Vagina (tissue), 2 donors: ENCODE measurements at regions not wholly inside any gene's neighbourhood (a gene's known extent, or its start where the extent isn't known, plus 50 kb on each side); places are given as distances from the start of the nearest gene placed in this dataset.

Source experiments
- DNase-seq, 2 donors: peaks; one replicate each; pipeline ENCODE4 v3.0.0-alpha.2; 2017; ENCODE audit errors: extremely low spot score in 2 of 2
- H3K27ac ChIP-seq: fragments of 200-600 bp; sonication (generic); one replicate; pipeline ENCODE4 v1.5.1; 2019
- H3K27me3 ChIP-seq: fragments of 200-600 bp; sonication (generic); one replicate; pipeline ENCODE4 v1.5.1; 2019
- H3K36me3 ChIP-seq, 2 donors: fragments of 200-600 bp; sonication (generic); one replicate each; pipeline ENCODE4 v1.5.1; 2017 to 2019
- H3K4me1 ChIP-seq: fragments of 200-600 bp; sonication (generic); one replicate; pipeline ENCODE4 v1.5.1; 2019
- H3K4me3 ChIP-seq, 2 donors: fragments of 200-600 bp; sonication (generic); 1 replicate in 1 of 2; 2 replicates in 1 of 2; pipeline ENCODE4 v1.5.1; 2016 to 2019
- H3K9me3 ChIP-seq: fragments of 200-600 bp; sonication (generic); one replicate; pipeline ENCODE4 v1.5.1; 2019
- CTCF ChIP-seq, 3 experiments: fragments of 450-650 bp in 2 of 3; fragments of 200-600 bp in 1 of 3; sonication (generic) in 1 of 3; IDR thresholded peaks; one replicate each; pipeline ENCODE4 v1.5.1; 2017 to 2019; ENCODE audit warnings: antibody characterized with exemption in 3 of 3, mild to moderate bottlenecking in 2 of 3, moderate library complexity in 2 of 3
- POLR2A ChIP-seq, 2 donors: fragments of 450-650 bp; IDR thresholded peaks; one replicate each; pipeline ENCODE4 v1.6.1; 2017; ENCODE audit warnings: antibody characterized with exemption in 2 of 2, mild to moderate bottlenecking in 2 of 2, moderate library complexity in 2 of 2
- POLR2AphosphoS5 ChIP-seq, 2 donors: sonication (generic); formaldehyde crosslinking; IDR thresholded peaks; one replicate each; pipeline ENCODE4 v1.9.0; 2017; ENCODE audit warnings: antibody characterized with exemption in 2 of 2, mild to moderate bottlenecking in 2 of 2, low read depth in 1 of 2; ENCODE audit not compliant: insufficient read depth in 1 of 2
- intact Hi-C: fragments of 100-400 bp; cut with DNase I; formaldehyde crosslinking; loops from one replicate; pipeline ENCODE4 v1.15.1; 2023

- Histone ChIP-seq H3K36me3 (no peaks in the 10 kb centered on the region), H3K27ac (no peak overlapping the region), H3K4me3 (no peak overlapping the region), H3K4me1 (peaks cover 35% of the 10 kb centered on the region), H3K27me3 (no peaks in the 10 kb centered on the region), H3K9me3 (no peaks in the 10 kb centered on the region)
- intact Hi-C loops: loop anchor here (10.0 kb wide), 1 partner anchor 287 kb away; no protein-coding TSS in a partner anchor
- no peak for DNase-seq
- no peak for TF ChIP-seq POLR2AphosphoS5 (IDR thresholded peaks at IDR 0.05; ENCODE audit: insufficient read depth in 1 of 2, low read depth in 1 of 2)
- no peak for TF ChIP-seq POLR2A (IDR thresholded peaks at IDR 0.05)
- TF ChIP-seq CTCF (IDR thresholded peaks at IDR 0.05): no peak
Measured at GRCh38 chr1:39117899-39118450, 86.5 kb upstream of the MACF1 start.

GRCh38 chr1:39122056-39122455, 82.4 kb upstream of the MACF1 start:
- Histone ChIP-seq H3K36me3 (no peaks in the 10 kb centered on the region), H3K4me1 (peaks cover 22% of the 10 kb centered on the region), H3K27ac (no peak overlapping the region), H3K9me3 (no peaks in the 10 kb centered on the region), H3K4me3 (no peak overlapping the region), H3K27me3 (no peaks in the 10 kb centered on the region)
- intact Hi-C loops: no loop called here
- no peak for DNase-seq
- TF ChIP-seq POLR2A (IDR thresholded peaks at IDR 0.05): no peak

- Histone ChIP-seq H3K4me1 (peaks cover 30% of the 10 kb centered on the region), H3K4me3 (no peak overlapping the region), H3K27me3 (no peaks in the 10 kb centered on the region), H3K27ac (no peak overlapping the region), H3K9me3 (no peaks in the 10 kb centered on the region), H3K36me3 (no peaks in the 10 kb centered on the region)
- TF ChIP-seq CTCF (IDR thresholded peaks at IDR 0.05): no peak
- TF ChIP-seq POLR2AphosphoS5 (IDR thresholded peaks at IDR 0.05; ENCODE audit: insufficient read depth in 1 of 2, low read depth in 1 of 2): no peak
- no peak for TF ChIP-seq POLR2A (IDR thresholded peaks at IDR 0.05)
- no peak for DNase-seq
- intact Hi-C loops: no loop called here
Measured at GRCh38 chr1:39124282-39124681, 80.2 kb upstream of the MACF1 start.

DNA sequence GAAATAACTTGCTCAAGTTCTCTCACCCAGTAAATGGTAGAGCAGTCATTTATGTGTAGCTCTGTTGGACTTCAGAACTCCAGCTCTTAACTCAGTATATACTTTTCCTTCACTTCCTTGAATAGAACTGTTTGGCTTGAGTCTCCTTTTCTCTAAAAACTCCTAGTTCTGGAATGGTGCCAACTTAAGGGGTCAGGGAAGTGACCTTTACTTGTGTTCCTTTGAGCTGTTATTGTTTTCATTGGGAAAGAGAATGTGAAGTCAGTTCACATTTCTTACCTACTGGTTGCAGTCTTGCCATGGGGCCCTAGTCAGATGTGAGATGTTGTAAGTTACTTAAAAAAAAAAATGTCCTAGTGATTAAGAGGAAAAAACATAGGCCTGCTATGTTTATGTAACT, 77.0 kb upstream of the MACF1 start:
- peak overlapping the region; percentile 30 for H3K27ac ChIP-seq
- H3K36me3 ChIP-seq: no peaks in the 10 kb centered on the region
- DNase-seq: no peak
- no peak overlapping the region for H3K4me3 ChIP-seq
- TF ChIP-seq CTCF (IDR thresholded peaks at IDR 0.05) (no peak), POLR2AphosphoS5 (IDR thresholded peaks at IDR 0.05; ENCODE audit: insufficient read depth in 1 of 2, low read depth in 1 of 2) (peak in 1 of 2 donors; percentile 68)
- H3K27me3 ChIP-seq: no peaks in the 10 kb centered on the region
- intact Hi-C loops: no loop called here
- H3K9me3 ChIP-seq: no peaks in the 10 kb centered on the region
- H3K4me1 ChIP-seq: peaks cover 60% of the 10 kb centered on the region

GRCh38 chr1:39128126-39128525, 76.4 kb upstream of the MACF1 start:
- H3K9me3 ChIP-seq: no peaks in the 10 kb centered on the region
- peak overlapping the region; percentile 30 for H3K27ac ChIP-seq
- intact Hi-C loops: no loop called here
- no peak for TF ChIP-seq CTCF (IDR thresholded peaks at IDR 0.05)
- no peak for TF ChIP-seq POLR2AphosphoS5 (IDR thresholded peaks at IDR 0.05; ENCODE audit: insufficient read depth in 1 of 2, low read depth in 1 of 2)
- no peak for TF ChIP-seq POLR2A (IDR thresholded peaks at IDR 0.05)
- no peak for DNase-seq
- H3K27me3 ChIP-seq: no peaks in the 10 kb centered on the region
- no peak overlapping the region for H3K4me3 ChIP-seq
- H3K4me1 ChIP-seq: peaks cover 65% of the 10 kb centered on the region
- no peaks in the 10 kb centered on the region for H3K36me3 ChIP-seq
